RWPE1 (cell line): ENCODE measurements at regions not wholly inside any gene's neighbourhood (a gene's known extent, or its start where the extent isn't known, plus 50 kb on each side); places are given as distances from the start of the nearest gene placed in this dataset.
A peak's percentile ranks its signal among the peaks of the same experiment; 100 is the strongest.

Source experiments
- CTCF ChIA-PET: fragments of 350-600 bp; sonication (Branson Sonifier 250); formaldehyde crosslinking; extraction: SDS; loops from one replicate; lab custom pipeline; 2021; lab: Yijun Ruan, JAX
- POLR2A ChIA-PET: fragments of 400-600 bp; formaldehyde crosslinking; extraction: SDS; loops from one replicate; lab custom pipeline; 2020; ENCODE audit warnings: antibody characterized with exemption; ENCODE audit not compliant: low non-redundant PET; lab: Yijun Ruan, JAX
- DNase-seq: peaks from one replicate; pipeline ENCODE4 v3.0.0; 2012; ENCODE audit warnings: low spot score
- H3K27ac ChIP-seq: fragments of 450-650 bp; 2 replicates; pipeline ENCODE4 v1.5.1; 2017
- CTCF ChIP-seq: fragments of 450-650 bp; conservative IDR thresholded peaks from 2 replicates; pipeline ENCODE4 v1.5.1; 2017; ENCODE audit warnings: low read depth, mild to moderate bottlenecking

GRCh38 chr1:81689531-81689941 lies 111.2 kb upstream of the ADGRL2 start:
- no peak for TF ChIP-seq CTCF
- CTCF ChIA-PET: no interaction called here
- POLR2A ChIA-PET: no interaction called here
- H3K27ac ChIP-seq: no peak overlapping the region
- no peak for DNase-seq

GRCh38 chr1:81682490-81682889 lies 118.2 kb upstream of the ADGRL2 start:
- CTCF ChIA-PET: no interaction called here
- POLR2A ChIA-PET: no interaction called here
- H3K27ac ChIP-seq: no peak overlapping the region
- no peak for DNase-seq
- no peak for TF ChIP-seq CTCF

- H3K27ac ChIP-seq: no peak overlapping the region
- CTCF ChIA-PET: no interaction called here
- peak; percentile 21 for DNase-seq
- no peak for TF ChIP-seq CTCF
- POLR2A ChIA-PET: no interaction called here
Measured at GRCh38 chr1:81681601-81682266, 119.0 kb upstream of the ADGRL2 start.

- ChIA-PET CTCF (no interaction called here), POLR2A (no interaction called here)
- no peak for TF ChIP-seq CTCF
- H3K27ac ChIP-seq: no peak overlapping the region
- DNase-seq: no peak
Measured at GRCh38 chr1:81681114-81681513, 119.6 kb upstream of the ADGRL2 start.

- no peak for TF ChIP-seq CTCF
- ChIA-PET POLR2A (no interaction called here), CTCF (no interaction called here)
- H3K27ac ChIP-seq: no peak overlapping the region
- no peak for DNase-seq
Measured at GRCh38 chr1:81679942-81680341, 120.8 kb upstream of the ADGRL2 start.

- ChIA-PET POLR2A (no interaction called here), CTCF (no interaction called here)
- no peak for TF ChIP-seq CTCF
- H3K27ac ChIP-seq: no peak overlapping the region
- DNase-seq: peak; percentile 24
Measured at GRCh38 chr1:81678779-81679178, 122.0 kb upstream of the ADGRL2 start.
